ENCODE measurements at regions not wholly inside any gene's neighbourhood (a gene's known extent, or its start where the extent isn't known, plus 50 kb on each side); places are given as distances from the start of the nearest gene placed in this dataset.

DNA sequence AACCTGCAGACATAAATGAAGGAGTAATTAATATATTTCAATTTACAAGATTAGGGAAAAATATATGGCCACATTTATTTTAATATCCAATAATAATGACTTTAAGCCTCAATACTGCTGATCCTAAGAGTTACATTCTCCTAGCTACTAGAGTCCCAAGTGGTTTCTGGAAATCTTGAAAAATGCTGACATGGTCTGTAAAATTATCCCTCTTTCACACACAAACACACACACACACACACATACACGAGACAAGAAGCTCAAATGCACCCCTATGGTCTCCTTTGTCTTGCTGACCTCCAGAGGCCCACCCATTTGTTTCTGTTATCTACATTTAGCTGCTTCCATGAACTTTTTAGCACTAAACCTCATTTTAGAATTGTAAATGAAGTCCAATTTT, 53.0 kb upstream of the USP15 start:
- TF ChIP-seq, protein P1, sequence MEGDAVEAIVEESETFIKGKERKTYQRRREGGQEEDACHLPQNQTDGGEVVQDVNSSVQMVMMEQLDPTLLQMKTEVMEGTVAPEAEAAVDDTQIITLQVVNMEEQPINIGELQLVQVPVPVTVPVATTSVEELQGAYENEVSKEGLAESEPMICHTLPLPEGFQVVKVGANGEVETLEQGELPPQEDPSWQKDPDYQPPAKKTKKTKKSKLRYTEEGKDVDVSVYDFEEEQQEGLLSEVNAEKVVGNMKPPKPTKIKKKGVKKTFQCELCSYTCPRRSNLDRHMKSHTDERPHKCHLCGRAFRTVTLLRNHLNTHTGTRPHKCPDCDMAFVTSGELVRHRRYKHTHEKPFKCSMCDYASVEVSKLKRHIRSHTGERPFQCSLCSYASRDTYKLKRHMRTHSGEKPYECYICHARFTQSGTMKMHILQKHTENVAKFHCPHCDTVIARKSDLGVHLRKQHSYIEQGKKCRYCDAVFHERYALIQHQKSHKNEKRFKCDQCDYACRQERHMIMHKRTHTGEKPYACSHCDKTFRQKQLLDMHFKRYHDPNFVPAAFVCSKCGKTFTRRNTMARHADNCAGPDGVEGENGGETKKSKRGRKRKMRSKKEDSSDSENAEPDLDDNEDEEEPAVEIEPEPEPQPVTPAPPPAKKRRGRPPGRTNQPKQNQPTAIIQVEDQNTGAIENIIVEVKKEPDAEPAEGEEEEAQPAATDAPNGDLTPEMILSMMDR (IDR thresholded peaks at IDR 0.05) = no peak
- TF ChIP-seq ZFX (IDR thresholded peaks at IDR 0.05; ENCODE audit: borderline replicate concordance) = no peak

Measured in 22Rv1 (cell line).